HEK293 (cell line): ENCODE measurements at regions not wholly inside any gene's neighbourhood (a gene's known extent, or its start where the extent isn't known, plus 50 kb on each side); places are given as distances from the start of the nearest gene placed in this dataset.
A peak's percentile ranks its signal among the peaks of the same experiment; 100 is the strongest.

Source experiments
- BCL11A ChIP-seq: fragments of 450-650 bp; formaldehyde crosslinking; IDR thresholded peaks from 2 replicates; pipeline ENCODE4 v1.5.1; 2016; ENCODE audit warnings: low read depth, missing biosample characterization, missing genetic modification characterization
- HIC1 ChIP-seq: fragments of 450-650 bp; formaldehyde crosslinking; IDR thresholded peaks from 2 replicates; pipeline ENCODE4 v1.5.1; 2016; ENCODE audit warnings: missing biosample characterization, missing genetic modification characterization
- HOXA7 ChIP-seq: sonication (generic); formaldehyde crosslinking; IDR thresholded peaks from 2 replicates; pipeline ENCODE4 v1.8.1; 2022; ENCODE audit warnings: missing genetic modification reagents, borderline replicate concordance
- HOXD13 ChIP-seq: sonication (generic); formaldehyde crosslinking; IDR thresholded peaks from 2 replicates; pipeline ENCODE4 v1.8.0; 2022; ENCODE audit warnings: missing genetic modification reagents, borderline replicate concordance
- INSM2 ChIP-seq: fragments of 450-650 bp; formaldehyde crosslinking; IDR thresholded peaks from 2 replicates; pipeline ENCODE4 v1.5.1; 2016; ENCODE audit warnings: missing biosample characterization, missing genetic modification characterization
- MZF1 ChIP-seq: fragments of 450-650 bp; formaldehyde crosslinking; IDR thresholded peaks from 2 replicates; pipeline ENCODE4 v1.5.1; 2017; ENCODE audit warnings: missing biosample characterization, missing genetic modification characterization, borderline replicate concordance
- PATZ1 ChIP-seq: fragments of 450-650 bp; formaldehyde crosslinking; IDR thresholded peaks from 2 replicates; pipeline ENCODE4 v1.5.1; 2016; ENCODE audit warnings: missing biosample characterization, missing genetic modification characterization
- SP7 ChIP-seq: fragments of 450-650 bp; formaldehyde crosslinking; IDR thresholded peaks from 2 replicates; pipeline ENCODE4 v1.5.1; 2016; ENCODE audit warnings: missing biosample characterization, missing genetic modification characterization
- YY1 ChIP-seq: fragments of 450-650 bp; formaldehyde crosslinking; IDR thresholded peaks from 2 replicates; pipeline ENCODE4 v1.5.1; 2018; ENCODE audit warnings: missing biosample characterization, missing genetic modification characterization
- ZBTB26 ChIP-seq: fragments of 450-650 bp; formaldehyde crosslinking; optimal IDR thresholded peaks from 2 replicates; pipeline ENCODE3; 2016; ENCODE audit warnings: missing biosample characterization, mild to moderate bottlenecking, missing genetic modification characterization
- ZNF112 ChIP-seq: fragments of 450-650 bp; formaldehyde crosslinking; IDR thresholded peaks from 2 replicates; pipeline ENCODE4 v1.5.0; 2017; ENCODE audit warnings: missing biosample characterization, missing genetic modification characterization
- ZNF148 ChIP-seq: fragments of 450-650 bp; formaldehyde crosslinking; IDR thresholded peaks from 2 replicates; pipeline ENCODE4 v1.5.0; 2017; ENCODE audit warnings: missing biosample characterization, missing genetic modification characterization, borderline replicate concordance
- ZNF223 ChIP-seq: fragments of 450-650 bp; formaldehyde crosslinking; IDR thresholded peaks from 2 replicates; pipeline ENCODE4 v1.5.1; 2016; ENCODE audit warnings: missing biosample characterization, missing genetic modification characterization
- ZNF394 ChIP-seq: fragments of 450-650 bp; formaldehyde crosslinking; IDR thresholded peaks from 2 replicates; pipeline ENCODE4 v1.5.1; 2016; ENCODE audit warnings: missing biosample characterization, missing genetic modification characterization, mild to moderate bottlenecking, moderate library complexity, borderline replicate concordance
- ZNF398 ChIP-seq: fragments of 450-650 bp; formaldehyde crosslinking; IDR thresholded peaks from 2 replicates; pipeline ENCODE4 v1.5.1; 2017; ENCODE audit warnings: missing biosample characterization, missing genetic modification characterization
- ZNF530 ChIP-seq: fragments of 450-650 bp; formaldehyde crosslinking; IDR thresholded peaks from 2 replicates; pipeline ENCODE4 v1.5.1; 2016; ENCODE audit warnings: low read depth, missing biosample characterization, missing genetic modification characterization
- ZNF621 ChIP-seq: fragments of 450-650 bp; formaldehyde crosslinking; IDR thresholded peaks from 2 replicates; pipeline ENCODE4 v1.5.1; 2017; ENCODE audit warnings: missing biosample characterization, missing genetic modification characterization
- ZNF629 ChIP-seq: fragments of 450-650 bp; formaldehyde crosslinking; IDR thresholded peaks from 2 replicates; pipeline ENCODE4 v1.5.1; 2017; ENCODE audit warnings: missing biosample characterization, missing genetic modification characterization
- ZSCAN23 ChIP-seq: fragments of 450-650 bp; formaldehyde crosslinking; IDR thresholded peaks from 2 replicates; pipeline ENCODE4 v1.5.1; 2016; ENCODE audit warnings: missing biosample characterization, missing genetic modification characterization

GRCh38 chr17:63275318-63275970 lies 170.7 kb downstream of the CYB561 start (continued):
- no peak for TF ChIP-seq PATZ1
- TF ChIP-seq BCL11A (tag by site-specific recombination) = 0 out of 2 replicates have a peak, but pooled peaks have one; percentile 32
- peak; percentile 44 for TF ChIP-seq ZNF398 (tag by site-specific recombination)
- TF ChIP-seq ZNF621 = no peak
- TF ChIP-seq ZNF629 (tag by site-specific recombination) = peak; percentile 69
- TF ChIP-seq ZNF148 (tag by site-specific recombination) = no peak
- no peak for TF ChIP-seq ZNF223
- peak; percentile 69 for TF ChIP-seq HIC1 (tag by site-specific recombination)
- no peak for TF ChIP-seq MZF1 (tag by site-specific recombination)
- TF ChIP-seq ZNF394 (tag by site-specific recombination) = 0 out of 2 replicates have a peak, but pooled peaks have one; percentile 32
- no peak; the same call in 1 of the 2 replicates for TF ChIP-seq ZSCAN23
- TF ChIP-seq ZNF112 (tag by site-specific recombination) = no peak
- TF ChIP-seq SP7 (tag by site-specific recombination) = peak; percentile 68
- TF ChIP-seq ZBTB26 (tag by site-specific recombination) = no peak
- TF ChIP-seq ZNF530 (tag by site-specific recombination) = no peak
- no peak for TF ChIP-seq YY1 (tag by site-specific recombination)
- TF ChIP-seq HOXD13 (CRISPR knock-in tag) = no peak
- TF ChIP-seq INSM2 (tag by site-specific recombination) = peak; percentile 69; the same call in 1 of the 2 replicates
- TF ChIP-seq HOXA7 = no peak
